ENCODE measurements at regions not wholly inside any gene's neighbourhood (a gene's known extent, or its start where the extent isn't known, plus 50 kb on each side); places are given as distances from the start of the nearest gene placed in this dataset.

- Histone ChIP-seq H3K4me3 (ENCODE audit: low read length) (no peak overlapping the region), H3K27ac (ENCODE audit: low read length) (no peak overlapping the region), H3K4me1 (ENCODE audit: low read length) (no peaks in the 10 kb centered on the region)
Observed at GRCh38 chr1:11338284-11338924, 65.4 kb downstream of the UBIAD1 start.

GRCh38 chr1:11339346-11340232 lies 66.6 kb downstream of the UBIAD1 start:
- no peak for DNase-seq
- no peaks in the 10 kb centered on the region for H3K9me3 ChIP-seq (replicated peaks; ENCODE audit: insufficient read depth, low read length)
- H3K9ac ChIP-seq (ENCODE audit: low read length), result no peak overlapping the region
- no peak overlapping the region for H3K4me3 ChIP-seq (ENCODE audit: low read length)
- TF ChIP-seq EZH2phosphoT487 (IDR thresholded peaks at IDR 0.05; ENCODE audit: low read length) (no peak), EZH2 (optimal IDR thresholded peaks at IDR 0.05; ENCODE audit: low read depth, low read length) (no peak), CTCF (IDR thresholded peaks at IDR 0.05; ENCODE audit: low read length) (no peak)
- H4K20me1 ChIP-seq (ENCODE audit: insufficient read depth, low read length), result no peaks in the 10 kb centered on the region
- H3K27me3 ChIP-seq (replicated peaks; ENCODE audit: insufficient read depth, low read length), result peaks cover 73% of the 10 kb centered on the region
- no peaks in the 10 kb centered on the region for H3K36me3 ChIP-seq (replicated peaks; ENCODE audit: insufficient read depth, low read length)
- no peak overlapping the region for H2AFZ ChIP-seq (ENCODE audit: low read length)
- no peaks in the 10 kb centered on the region for H3K4me1 ChIP-seq (ENCODE audit: low read length)
- H3K27ac ChIP-seq (ENCODE audit: low read length), result no peak overlapping the region
- no peak overlapping the region for H3K4me2 ChIP-seq (ENCODE audit: low read depth, low read length)
- no peaks in the 10 kb centered on the region for H3F3A ChIP-seq (ENCODE audit: insufficient read depth, low read length)
- no peaks in the 10 kb centered on the region for H3K9me2 ChIP-seq (replicated peaks; ENCODE audit: insufficient read depth, low read length)
- no peaks in the 10 kb centered on the region for H3K79me2 ChIP-seq (ENCODE audit: low read length)

More at GRCh38 chr1:11338284-11338924, 65.4 kb downstream of the UBIAD1 start:
- H3K9ac ChIP-seq (ENCODE audit: low read length), result no peak overlapping the region
- no peaks in the 10 kb centered on the region for H3K36me3 ChIP-seq (replicated peaks; ENCODE audit: insufficient read depth, low read length)
- H3F3A ChIP-seq (ENCODE audit: insufficient read depth, low read length), result no peaks in the 10 kb centered on the region
- H3K27me3 ChIP-seq (replicated peaks; ENCODE audit: insufficient read depth, low read length), result peaks cover 75% of the 10 kb centered on the region
- no peaks in the 10 kb centered on the region for H4K20me1 ChIP-seq (ENCODE audit: insufficient read depth, low read length)
- H3K79me2 ChIP-seq (ENCODE audit: low read length), result no peaks in the 10 kb centered on the region
- no peak overlapping the region for H3K4me2 ChIP-seq (ENCODE audit: low read depth, low read length)
- DNase-seq, result no peak
- no peaks in the 10 kb centered on the region for H3K9me2 ChIP-seq (replicated peaks; ENCODE audit: insufficient read depth, low read length)
- no peak for TF ChIP-seq CTCF (IDR thresholded peaks at IDR 0.05; ENCODE audit: low read length)
- no peak for TF ChIP-seq EZH2 (optimal IDR thresholded peaks at IDR 0.05; ENCODE audit: low read depth, low read length)
- TF ChIP-seq EZH2phosphoT487 (IDR thresholded peaks at IDR 0.05; ENCODE audit: low read length), result no peak
- no peaks in the 10 kb centered on the region for H3K9me3 ChIP-seq (replicated peaks; ENCODE audit: insufficient read depth, low read length)
- H2AFZ ChIP-seq (ENCODE audit: low read length), result no peak overlapping the region

- Histone ChIP-seq H3K4me3 (ENCODE audit: low read length) (no peak overlapping the region), H4K20me1 (ENCODE audit: insufficient read depth, low read length) (no peaks in the 10 kb centered on the region), H3K9me3 (replicated peaks; ENCODE audit: insufficient read depth, low read length) (no peaks in the 10 kb centered on the region), H3K9ac (ENCODE audit: low read length) (no peak overlapping the region), H3K36me3 (replicated peaks; ENCODE audit: insufficient read depth, low read length) (no peaks in the 10 kb centered on the region), H3K27ac (ENCODE audit: low read length) (no peak overlapping the region), H3K27me3 (replicated peaks; ENCODE audit: insufficient read depth, low read length) (peaks cover 75% of the 10 kb centered on the region), H3K79me2 (ENCODE audit: low read length) (no peaks in the 10 kb centered on the region), H3K4me2 (ENCODE audit: low read depth, low read length) (no peak overlapping the region), H3F3A (ENCODE audit: insufficient read depth, low read length) (no peaks in the 10 kb centered on the region), H3K9me2 (replicated peaks; ENCODE audit: insufficient read depth, low read length) (no peaks in the 10 kb centered on the region), H2AFZ (ENCODE audit: low read length) (no peak overlapping the region), H3K4me1 (ENCODE audit: low read length) (no peaks in the 10 kb centered on the region)
- no peak for TF ChIP-seq EZH2 (optimal IDR thresholded peaks at IDR 0.05; ENCODE audit: low read depth, low read length)
- no peak for TF ChIP-seq EZH2phosphoT487 (IDR thresholded peaks at IDR 0.05; ENCODE audit: low read length)
- TF ChIP-seq CTCF (IDR thresholded peaks at IDR 0.05; ENCODE audit: low read length), result no peak
- no peak for DNase-seq
Observed at GRCh38 chr1:11340233-11340632, 67.2 kb downstream of the UBIAD1 start.

All from MM.1S (cell line).